ENCODE measurements at regions not wholly inside any gene's neighbourhood (a gene's known extent, or its start where the extent isn't known, plus 50 kb on each side); places are given as distances from the start of the nearest gene placed in this dataset.

GRCh38 chr15:91699741-91700140, 153.8 kb upstream of the SLCO3A1 start:
- no peak for DNase-seq (ENCODE audit: low read depth)
- in situ Hi-C loops (cut with HindIII; ENCODE audit: low sequenced_read_pairs): loop anchor here (10.0 kb wide), 1 partner anchor 385 kb away; no protein-coding TSS in a partner anchor

GRCh38 chr15:91703274-91703673, 150.2 kb upstream of the SLCO3A1 start:
- in situ Hi-C loops (cut with HindIII; ENCODE audit: low sequenced_read_pairs): loop anchor here (10.0 kb wide), 1 partner anchor 382 kb away; no protein-coding TSS in a partner anchor
- TF ChIP-seq CTCF (IDR thresholded peaks at IDR 0.05; ENCODE audit: low read depth, low read length, missing control alignments): no peak
- no peak overlapping the region for H3K4me3 ChIP-seq (ENCODE audit: low read depth, low read length)
- no peak for DNase-seq (ENCODE audit: low read depth)

More at GRCh38 chr15:91699741-91700140, 153.8 kb upstream of the SLCO3A1 start:
- H3K4me3 ChIP-seq (ENCODE audit: low read depth, low read length): no peak overlapping the region
- no peak for TF ChIP-seq CTCF (IDR thresholded peaks at IDR 0.05; ENCODE audit: low read depth, low read length, missing control alignments)

- TF ChIP-seq CTCF (IDR thresholded peaks at IDR 0.05; ENCODE audit: low read depth, low read length, missing control alignments): no peak
- H3K4me3 ChIP-seq (ENCODE audit: low read depth, low read length): no peak overlapping the region
- no peak for DNase-seq (ENCODE audit: low read depth)
- in situ Hi-C loops (cut with HindIII; ENCODE audit: low sequenced_read_pairs): loop anchor here (10.0 kb wide), 1 partner anchor 380 kb away; no protein-coding TSS in a partner anchor
Observed at GRCh38 chr15:91704343-91704742, 149.2 kb upstream of the SLCO3A1 start.

- peak; percentile 94 for TF ChIP-seq CTCF (IDR thresholded peaks at IDR 0.05; ENCODE audit: low read depth, low read length, missing control alignments)
- in situ Hi-C loops (cut with HindIII; ENCODE audit: low sequenced_read_pairs): loop anchor here (10.0 kb wide), 1 partner anchor 378 kb away; no protein-coding TSS in a partner anchor
- peak; percentile 35 for DNase-seq (ENCODE audit: low read depth)
- H3K4me3 ChIP-seq (ENCODE audit: low read depth, low read length): no peak overlapping the region
Observed at GRCh38 chr15:91706322-91707032, 147.0 kb upstream of the SLCO3A1 start.

GRCh38 chr15:91710080-91710698, 143.3 kb upstream of the SLCO3A1 start:
- in situ Hi-C loops (cut with HindIII; ENCODE audit: low sequenced_read_pairs): no loop called here
- TF ChIP-seq CTCF (IDR thresholded peaks at IDR 0.05; ENCODE audit: low read depth, low read length, missing control alignments): no peak
- DNase-seq (ENCODE audit: low read depth): peak; percentile 20
- no peak overlapping the region for H3K4me3 ChIP-seq (ENCODE audit: low read depth, low read length)

- no peak overlapping the region for H3K4me3 ChIP-seq (ENCODE audit: low read depth, low read length)
- TF ChIP-seq CTCF (IDR thresholded peaks at IDR 0.05; ENCODE audit: low read depth, low read length, missing control alignments): no peak
- in situ Hi-C loops (cut with HindIII; ENCODE audit: low sequenced_read_pairs): no loop called here
- DNase-seq (ENCODE audit: low read depth): no peak
Observed at GRCh38 chr15:91711384-91712033, 142.0 kb upstream of the SLCO3A1 start.
